GM18873 (cell line): ENCODE measurements at regions not wholly inside any gene's neighbourhood (a gene's known extent, or its start where the extent isn't known, plus 50 kb on each side); places are given as distances from the start of the nearest gene placed in this dataset.

ENCODE experiments used
- ATAC-seq: cut with Tn5 transposase; IDR thresholded peaks from one replicate; pipeline ENCODE4 v1.9.1; 2021; ENCODE audit warnings: mild to moderate bottlenecking, moderate library complexity, moderate number of reproducible peaks; ENCODE audit not compliant: unreplicated experiment, low FRiP score

DNA sequence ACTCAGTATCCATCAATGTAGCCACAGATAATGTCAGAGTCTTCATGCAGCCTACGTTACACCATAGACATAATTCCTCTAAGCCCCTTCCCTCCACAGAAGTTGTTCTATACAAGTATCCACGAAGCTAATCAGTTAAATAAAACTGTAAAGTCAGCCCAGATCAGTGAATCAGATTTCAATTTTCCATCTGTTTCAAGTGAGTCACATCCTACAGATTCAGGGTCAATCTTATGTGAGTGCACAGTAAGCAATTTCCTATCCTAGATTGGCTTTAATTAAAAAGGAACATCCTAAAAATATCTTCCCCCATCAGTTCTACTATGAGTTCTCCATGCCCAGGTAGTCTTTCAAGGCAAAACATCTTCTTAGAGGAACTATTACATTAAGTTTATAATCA lies 402.5 kb downstream of the EFNA5 start:
- no peak for ATAC-seq

DNA sequence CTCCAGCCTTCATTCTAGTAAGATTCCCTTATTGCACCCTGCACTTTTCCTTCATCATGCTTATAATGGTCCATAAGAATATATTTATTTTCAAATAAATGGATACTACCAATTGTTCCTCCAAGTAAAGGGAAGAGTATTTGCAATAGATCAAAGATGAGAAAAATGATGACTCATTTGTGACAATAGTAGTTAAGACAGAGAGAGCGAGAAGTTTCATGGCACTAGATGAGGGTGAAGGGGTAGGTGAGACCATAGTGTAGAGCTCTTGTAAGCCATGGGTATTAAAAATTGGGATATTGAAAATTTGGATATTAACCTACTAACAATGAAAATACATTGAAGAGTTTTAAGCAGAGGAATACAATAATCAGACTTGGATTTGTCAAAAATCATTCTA lies 404.6 kb downstream of the EFNA5 start:
- ATAC-seq, result no peak

DNA sequence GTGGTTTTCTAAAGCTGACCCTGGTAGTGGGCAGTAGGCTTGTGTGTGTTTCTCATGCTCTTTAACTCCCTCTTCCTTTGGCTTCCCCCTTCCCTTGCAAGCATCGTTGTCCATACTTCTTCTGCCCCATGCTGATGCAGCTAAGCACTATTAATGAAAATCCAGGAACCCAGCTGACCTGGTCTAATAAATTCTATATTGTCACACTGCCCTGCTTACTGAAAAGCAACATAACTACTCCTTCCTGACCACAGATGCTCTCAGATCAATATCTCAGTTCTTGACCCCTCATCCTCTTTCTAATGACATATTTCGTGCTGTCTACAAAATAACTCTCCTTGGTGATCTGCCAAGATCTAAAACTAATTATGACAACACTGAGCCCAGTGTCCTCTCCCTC lies 405.5 kb downstream of the EFNA5 start:
- ATAC-seq, result no peak

GRCh38 chr5:107263387-107264018 lies 407.2 kb downstream of the EFNA5 start:
- ATAC-seq, result peak; percentile 72

GRCh38 chr5:107257885-107258520 lies 412.7 kb downstream of the EFNA5 start:
- ATAC-seq, result peak; percentile 87

GRCh38 chr5:107254902-107255234 lies 415.9 kb downstream of the EFNA5 start:
- ATAC-seq, result no peak

DNA sequence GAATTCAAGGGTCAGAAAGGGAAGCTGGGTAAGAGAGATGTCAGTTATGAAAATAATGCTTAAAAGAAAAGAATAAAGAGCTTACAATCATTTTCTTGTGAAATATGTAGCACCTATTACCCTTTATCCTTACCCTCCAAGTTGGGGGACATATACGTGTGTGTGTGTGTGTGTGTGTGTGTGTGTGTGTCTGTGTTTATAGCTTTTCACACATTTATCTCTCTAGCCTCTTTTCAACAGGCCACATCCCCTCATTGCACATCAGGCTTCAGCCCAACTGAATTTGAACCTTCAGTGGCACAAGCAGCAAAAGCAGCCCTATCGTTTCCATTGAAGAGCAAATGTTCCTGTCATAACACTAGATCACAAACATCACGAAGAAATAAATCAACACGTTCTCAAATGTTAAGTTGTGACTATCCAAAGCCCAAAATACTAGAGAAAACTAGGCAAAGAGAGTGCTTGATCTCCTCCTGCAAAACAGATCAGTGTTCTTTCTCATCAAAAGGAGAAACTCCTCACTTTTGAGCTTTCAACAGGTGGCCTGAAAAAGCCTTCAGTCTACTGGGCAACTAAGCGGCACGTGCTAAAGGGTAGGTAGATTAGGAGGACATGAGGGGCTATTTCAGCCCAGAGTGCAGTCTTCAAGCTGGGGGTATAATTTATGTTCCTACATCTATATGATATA lies 416.4 kb downstream of the EFNA5 start:
- ATAC-seq, result no peak

DNA sequence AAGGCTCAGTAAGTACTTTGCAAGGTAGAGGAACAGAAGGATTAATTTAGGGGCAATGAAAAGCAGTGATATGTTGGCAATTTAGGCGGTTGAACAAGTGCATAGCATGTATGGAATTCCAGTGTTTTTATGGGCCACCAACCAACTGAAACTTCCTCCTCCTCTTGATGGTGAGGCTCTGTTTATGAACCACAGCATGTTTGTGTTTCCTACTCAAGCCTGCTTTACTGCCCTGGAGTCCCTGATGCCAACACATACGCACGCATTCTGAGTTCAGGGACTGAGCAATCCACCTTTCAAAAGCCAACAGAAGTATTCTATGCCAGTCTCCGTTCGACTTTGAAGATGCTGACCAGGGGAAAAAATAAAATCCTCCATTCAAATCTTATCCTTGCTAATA lies 417.5 kb downstream of the EFNA5 start:
- no peak for ATAC-seq

DNA sequence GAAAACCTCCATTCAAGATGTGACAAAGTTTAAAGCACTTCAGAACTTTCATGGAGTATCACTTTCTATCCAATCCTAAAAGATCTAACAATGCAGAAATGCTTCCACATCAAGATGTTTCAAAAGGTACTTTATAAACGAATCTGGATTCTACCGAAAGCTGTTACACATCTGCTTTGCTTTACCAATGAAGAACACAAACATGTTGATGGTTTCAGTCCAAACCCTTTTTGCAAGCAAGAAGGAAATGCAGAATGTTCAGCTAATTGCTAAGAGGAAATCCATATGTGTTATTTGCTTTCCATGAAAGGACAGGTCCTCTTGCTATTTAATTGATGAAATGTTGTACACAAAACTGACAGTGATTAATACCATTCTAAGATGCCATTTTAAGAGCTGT lies 419.6 kb downstream of the EFNA5 start:
- ATAC-seq, result no peak

DNA sequence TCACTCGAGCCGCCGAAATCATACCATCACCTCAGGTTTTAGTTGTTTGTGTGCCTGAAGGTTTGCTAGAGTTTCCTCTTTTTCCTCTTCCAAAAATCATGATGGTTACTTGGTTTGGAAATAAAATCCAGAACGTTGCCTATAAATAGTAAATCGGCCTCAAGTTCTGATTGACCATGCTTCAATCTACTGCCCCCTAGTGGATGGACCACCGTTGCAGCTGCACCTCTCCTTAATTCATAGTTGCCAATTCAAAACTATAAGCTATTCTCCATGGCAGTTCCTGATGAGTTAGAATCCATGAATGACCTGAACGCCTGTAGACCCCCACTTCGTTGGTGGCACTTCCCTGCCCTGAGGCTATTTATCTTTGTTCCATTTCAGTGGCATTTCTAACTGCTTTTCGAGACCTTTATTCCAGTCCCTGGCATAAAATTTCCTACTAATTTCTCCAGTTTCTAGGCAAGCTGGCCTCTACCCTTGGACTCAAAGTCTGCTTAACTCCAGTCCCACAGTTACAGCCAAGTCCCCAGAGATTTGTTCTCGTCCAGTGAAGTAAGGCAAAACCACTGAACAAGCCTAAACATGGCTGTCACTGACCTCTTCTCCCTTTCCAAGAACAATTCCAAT lies 422.6 kb downstream of the EFNA5 start:
- ATAC-seq, result no peak

DNA sequence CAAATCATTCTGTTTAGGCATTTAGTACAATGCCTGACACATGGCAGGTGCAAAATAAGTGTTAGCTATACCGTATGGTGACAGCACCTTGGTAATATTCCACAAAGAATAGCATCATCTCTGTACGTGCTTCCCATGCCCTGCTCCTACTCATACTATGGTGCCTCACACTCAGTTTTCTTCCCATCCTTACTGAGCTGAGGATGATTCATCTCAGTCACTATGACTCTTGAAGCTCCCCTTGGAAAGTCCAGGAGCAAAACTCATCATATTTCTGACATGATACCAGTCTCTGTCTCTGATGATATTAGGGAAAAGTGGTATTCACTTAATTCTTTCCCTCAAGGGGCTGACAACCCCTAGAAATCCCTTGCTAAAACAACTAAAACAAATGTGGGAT lies 423.3 kb downstream of the EFNA5 start:
- ATAC-seq, result no peak

GRCh38 chr5:107243220-107243579 lies 427.5 kb downstream of the EFNA5 start:
- no peak for ATAC-seq

DNA sequence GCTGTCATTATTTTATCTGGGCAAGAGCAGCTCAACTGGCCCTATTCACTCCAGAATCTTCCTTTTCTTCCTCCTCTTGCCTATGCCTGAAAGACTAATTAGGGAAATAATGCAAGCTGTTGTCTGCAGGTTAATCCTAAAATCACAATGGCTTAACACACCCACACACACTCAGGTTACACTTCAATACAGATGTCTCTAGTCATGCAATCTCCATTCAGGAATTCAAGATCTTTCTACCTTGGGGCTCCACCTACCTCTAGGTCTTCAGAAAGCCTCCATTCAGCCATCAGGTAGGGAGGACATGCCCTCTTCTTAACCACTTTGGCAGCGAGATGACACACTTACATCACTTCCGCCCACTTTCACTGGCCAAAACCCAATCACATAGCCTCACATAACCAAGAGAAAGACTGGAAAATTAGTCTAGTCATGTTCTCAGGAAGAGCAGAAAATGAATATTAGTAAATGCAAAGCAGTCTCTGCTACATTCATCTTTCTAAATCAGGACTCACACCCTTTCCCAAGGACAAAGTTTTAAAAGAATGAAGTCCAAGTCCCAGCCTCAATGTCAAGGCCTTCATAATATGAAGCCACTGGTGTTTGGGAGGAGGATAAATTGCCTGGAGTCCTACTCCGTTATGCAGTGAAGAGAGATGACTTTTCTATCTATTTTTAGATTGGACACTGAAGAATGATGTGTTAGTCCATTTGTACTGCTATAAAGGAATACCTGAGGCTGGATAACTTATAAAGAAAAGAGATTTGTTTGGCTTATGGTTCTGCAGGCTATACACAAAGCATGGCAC lies 428.1 kb downstream of the EFNA5 start:
- no peak for ATAC-seq

DNA sequence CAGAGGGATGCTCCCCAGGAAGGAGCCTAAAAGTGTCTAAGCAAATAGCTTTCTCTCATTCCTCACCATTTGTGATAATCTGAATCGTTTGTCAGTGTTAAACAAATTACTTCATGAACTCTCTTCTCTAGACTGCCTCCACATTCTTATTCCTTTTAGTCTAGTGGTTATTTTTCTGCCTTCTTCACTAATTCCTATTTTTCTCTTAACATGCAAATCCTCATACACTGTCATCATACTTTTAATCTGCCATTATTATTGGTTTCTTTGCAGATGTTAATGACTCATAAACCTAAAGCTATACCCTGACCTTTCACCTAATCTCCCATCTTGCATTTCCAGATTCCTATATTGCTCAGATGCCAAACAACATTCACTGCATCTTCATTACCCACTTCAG lies 428.9 kb downstream of the EFNA5 start:
- ATAC-seq, result no peak

- no peak for ATAC-seq
These were observed 435.6 kb downstream of the EFNA5 start for GRCh38 chr5:107235167-107235566.

- ATAC-seq, result no peak
These were observed 437.9 kb downstream of the EFNA5 start for GRCh38 chr5:107232788-107233187.

- no peak for ATAC-seq
These were observed 438.4 kb downstream of the EFNA5 start for GRCh38 chr5:107232293-107232692.

DNA sequence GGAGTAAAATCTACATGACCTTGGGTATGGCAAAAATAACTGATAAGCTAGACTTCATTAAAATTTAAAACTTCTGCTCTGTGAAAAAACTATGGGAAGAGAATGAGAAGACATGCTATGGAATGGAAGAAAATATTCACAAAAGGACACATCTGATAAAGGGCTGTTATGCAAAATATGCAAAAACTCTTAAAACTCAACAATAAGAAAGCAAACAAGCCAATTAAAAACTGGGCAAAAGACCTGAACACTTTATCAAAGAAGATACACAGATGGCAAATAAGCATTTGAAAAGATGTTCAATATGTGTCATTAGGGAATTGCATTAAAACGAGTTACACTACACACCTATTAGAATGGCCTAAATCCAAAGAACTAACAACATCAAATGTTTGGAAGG lies 439.5 kb downstream of the EFNA5 start:
- no peak for ATAC-seq

GRCh38 chr5:107230367-107230766 lies 440.4 kb downstream of the EFNA5 start:
- no peak for ATAC-seq

GRCh38 chr5:107228226-107228625 lies 442.5 kb downstream of the EFNA5 start:
- ATAC-seq, result no peak

- no peak for ATAC-seq
These were observed 446.5 kb downstream of the EFNA5 start for GRCh38 chr5:107224272-107224671.
